A549 (cell line): ENCODE measurements at regions not wholly inside any gene's neighbourhood (a gene's known extent, or its start where the extent isn't known, plus 50 kb on each side); places are given as distances from the start of the nearest gene placed in this dataset.

Experiments
- CHD4 ChIP-seq: fragments of 200-600 bp; sonication (generic); IDR thresholded peaks from 2 replicates; pipeline ENCODE4 v1.6.1; 2016; ENCODE audit warnings: antibody characterized with exemption, mild to moderate bottlenecking, borderline replicate concordance
- EP300 ChIP-seq, 2 experiments: fragments of >200 bp; sonication (Bioruptor Twin); formaldehyde crosslinking; IDR thresholded peaks; 2 replicates in 1 of 2; 3 replicates in 1 of 2; pipeline ENCODE4 v1.6.1; 2016 to 2017
- HDAC2 ChIP-seq: fragments of 200-600 bp; sonication (generic); IDR thresholded peaks from 2 replicates; pipeline ENCODE4 v1.6.1; 2016
- JUNB ChIP-seq: fragments of >200 bp; sonication (Bioruptor Twin); formaldehyde crosslinking; IDR thresholded peaks from 2 replicates; pipeline ENCODE4 v1.6.1; 2016
- MYC ChIP-seq: IDR thresholded peaks from 2 replicates; pipeline ENCODE4 v1.6.1; 2012; ENCODE audit warnings: mild to moderate bottlenecking, inconsistent platforms, low read length, improper control_type of control experiment, borderline replicate concordance
- POLR2A ChIP-seq: IDR thresholded peaks from 2 replicates; pipeline ENCODE4 v1.6.1; 2012; ENCODE audit warnings: mild to moderate bottlenecking, low read length
- RCOR1 ChIP-seq: fragments of 150-350 bp; IDR thresholded peaks from 2 replicates; pipeline ENCODE4 v1.6.1; 2014; ENCODE audit warnings: antibody characterized with exemption, low read length, low read depth
- RFX5 ChIP-seq: fragments of 450-650 bp; IDR thresholded peaks from 2 replicates; pipeline ENCODE4 v1.7.1; 2014; ENCODE audit warnings: antibody characterized with exemption, mild to moderate bottlenecking, moderate library complexity
- RNF2 ChIP-seq: fragments of 200-600 bp; sonication (generic); IDR thresholded peaks from 2 replicates; pipeline ENCODE4 v1.6.1; 2016; ENCODE audit warnings: low read depth, mild to moderate bottlenecking, antibody characterized with exemption, moderate library complexity, borderline replicate concordance
- SREBF2 ChIP-seq: fragments of 450-650 bp; IDR thresholded peaks from 2 replicates; pipeline ENCODE4 v1.6.1; 2014; ENCODE audit warnings: mild to moderate bottlenecking, moderate library complexity
- TF ChIP-seq, protein P1 (sequence below): fragments of >200 bp; sonication (Bioruptor Twin); formaldehyde crosslinking; IDR thresholded peaks from 3 replicates; pipeline ENCODE4 v1.6.1; 2016
- TF ChIP-seq, protein P2 (sequence below): fragments of >200 bp; sonication (Bioruptor Twin); formaldehyde crosslinking; IDR thresholded peaks from 3 replicates; pipeline ENCODE4 v1.5.1; 2016
- TF ChIP-seq, protein P3 (sequence below): fragments of 200-600 bp; sonication (generic); IDR thresholded peaks from 2 replicates; pipeline ENCODE4 v1.6.1; 2016; ENCODE audit warnings: antibody characterized with exemption, mild to moderate bottlenecking, moderate library complexity

DNA sequence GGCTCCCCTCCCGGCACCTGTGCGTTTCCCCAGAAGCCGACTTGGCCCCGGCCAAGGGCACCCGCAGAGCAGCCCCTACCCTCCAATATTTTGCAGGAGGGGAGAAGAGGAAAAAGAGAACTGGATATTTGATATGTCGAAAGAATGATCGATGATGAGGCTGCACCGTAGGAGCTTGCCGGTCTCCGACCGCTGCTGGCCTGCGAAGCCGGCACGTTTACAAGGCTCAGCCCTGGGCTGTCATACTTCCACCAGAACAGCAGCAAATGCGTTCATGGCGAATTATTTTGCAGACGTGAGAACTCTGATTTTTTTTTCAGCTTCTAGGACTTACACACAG, 296.7 kb downstream of the TFAP2C start:
- TF ChIP-seq, protein P1, sequence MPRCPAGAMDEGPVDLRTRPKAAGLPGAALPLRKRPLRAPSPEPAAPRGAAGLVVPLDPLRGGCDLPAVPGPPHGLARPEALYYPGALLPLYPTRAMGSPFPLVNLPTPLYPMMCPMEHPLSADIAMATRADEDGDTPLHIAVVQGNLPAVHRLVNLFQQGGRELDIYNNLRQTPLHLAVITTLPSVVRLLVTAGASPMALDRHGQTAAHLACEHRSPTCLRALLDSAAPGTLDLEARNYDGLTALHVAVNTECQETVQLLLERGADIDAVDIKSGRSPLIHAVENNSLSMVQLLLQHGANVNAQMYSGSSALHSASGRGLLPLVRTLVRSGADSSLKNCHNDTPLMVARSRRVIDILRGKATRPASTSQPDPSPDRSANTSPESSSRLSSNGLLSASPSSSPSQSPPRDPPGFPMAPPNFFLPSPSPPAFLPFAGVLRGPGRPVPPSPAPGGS: no peak
- no peak for TF ChIP-seq RFX5
- TF ChIP-seq, protein P2, sequence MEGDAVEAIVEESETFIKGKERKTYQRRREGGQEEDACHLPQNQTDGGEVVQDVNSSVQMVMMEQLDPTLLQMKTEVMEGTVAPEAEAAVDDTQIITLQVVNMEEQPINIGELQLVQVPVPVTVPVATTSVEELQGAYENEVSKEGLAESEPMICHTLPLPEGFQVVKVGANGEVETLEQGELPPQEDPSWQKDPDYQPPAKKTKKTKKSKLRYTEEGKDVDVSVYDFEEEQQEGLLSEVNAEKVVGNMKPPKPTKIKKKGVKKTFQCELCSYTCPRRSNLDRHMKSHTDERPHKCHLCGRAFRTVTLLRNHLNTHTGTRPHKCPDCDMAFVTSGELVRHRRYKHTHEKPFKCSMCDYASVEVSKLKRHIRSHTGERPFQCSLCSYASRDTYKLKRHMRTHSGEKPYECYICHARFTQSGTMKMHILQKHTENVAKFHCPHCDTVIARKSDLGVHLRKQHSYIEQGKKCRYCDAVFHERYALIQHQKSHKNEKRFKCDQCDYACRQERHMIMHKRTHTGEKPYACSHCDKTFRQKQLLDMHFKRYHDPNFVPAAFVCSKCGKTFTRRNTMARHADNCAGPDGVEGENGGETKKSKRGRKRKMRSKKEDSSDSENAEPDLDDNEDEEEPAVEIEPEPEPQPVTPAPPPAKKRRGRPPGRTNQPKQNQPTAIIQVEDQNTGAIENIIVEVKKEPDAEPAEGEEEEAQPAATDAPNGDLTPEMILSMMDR: no peak
- no peak for TF ChIP-seq CHD4
- TF ChIP-seq RCOR1: no peak
- no peak for TF ChIP-seq HDAC2
- no peak for TF ChIP-seq JUNB
- TF ChIP-seq SREBF2: no peak
- TF ChIP-seq EP300 (IDR thresholded peaks at IDR 0.05): no peak
- TF ChIP-seq, protein P3, sequence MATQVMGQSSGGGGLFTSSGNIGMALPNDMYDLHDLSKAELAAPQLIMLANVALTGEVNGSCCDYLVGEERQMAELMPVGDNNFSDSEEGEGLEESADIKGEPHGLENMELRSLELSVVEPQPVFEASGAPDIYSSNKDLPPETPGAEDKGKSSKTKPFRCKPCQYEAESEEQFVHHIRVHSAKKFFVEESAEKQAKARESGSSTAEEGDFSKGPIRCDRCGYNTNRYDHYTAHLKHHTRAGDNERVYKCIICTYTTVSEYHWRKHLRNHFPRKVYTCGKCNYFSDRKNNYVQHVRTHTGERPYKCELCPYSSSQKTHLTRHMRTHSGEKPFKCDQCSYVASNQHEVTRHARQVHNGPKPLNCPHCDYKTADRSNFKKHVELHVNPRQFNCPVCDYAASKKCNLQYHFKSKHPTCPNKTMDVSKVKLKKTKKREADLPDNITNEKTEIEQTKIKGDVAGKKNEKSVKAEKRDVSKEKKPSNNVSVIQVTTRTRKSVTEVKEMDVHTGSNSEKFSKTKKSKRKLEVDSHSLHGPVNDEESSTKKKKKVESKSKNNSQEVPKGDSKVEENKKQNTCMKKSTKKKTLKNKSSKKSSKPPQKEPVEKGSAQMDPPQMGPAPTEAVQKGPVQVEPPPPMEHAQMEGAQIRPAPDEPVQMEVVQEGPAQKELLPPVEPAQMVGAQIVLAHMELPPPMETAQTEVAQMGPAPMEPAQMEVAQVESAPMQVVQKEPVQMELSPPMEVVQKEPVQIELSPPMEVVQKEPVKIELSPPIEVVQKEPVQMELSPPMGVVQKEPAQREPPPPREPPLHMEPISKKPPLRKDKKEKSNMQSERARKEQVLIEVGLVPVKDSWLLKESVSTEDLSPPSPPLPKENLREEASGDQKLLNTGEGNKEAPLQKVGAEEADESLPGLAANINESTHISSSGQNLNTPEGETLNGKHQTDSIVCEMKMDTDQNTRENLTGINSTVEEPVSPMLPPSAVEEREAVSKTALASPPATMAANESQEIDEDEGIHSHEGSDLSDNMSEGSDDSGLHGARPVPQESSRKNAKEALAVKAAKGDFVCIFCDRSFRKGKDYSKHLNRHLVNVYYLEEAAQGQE: no peak
- no peak for TF ChIP-seq RNF2
- no peak for TF ChIP-seq MYC
- TF ChIP-seq POLR2A: no peak
